HepG2 (cell line): ENCODE measurements at regions not wholly inside any gene's neighbourhood (a gene's known extent, or its start where the extent isn't known, plus 50 kb on each side); places are given as distances from the start of the nearest gene placed in this dataset.
A peak's percentile ranks its signal among the peaks of the same experiment; 100 is the strongest.

Experiments
- ARNT ChIP-seq: fragments of 450-650 bp; IDR thresholded peaks from 2 replicates; pipeline ENCODE4 v1.6.1; 2017
- ATF6 ChIP-seq: sonication (generic); formaldehyde crosslinking; conservative IDR thresholded peaks from 2 replicates; pipeline ENCODE4 v1.4.0; 2020; ENCODE audit warnings: missing genetic modification reagents
- CENPT ChIP-seq: sonication (generic); formaldehyde crosslinking; IDR thresholded peaks from 2 replicates; pipeline ENCODE4 v1.8.0; 2022; ENCODE audit warnings: low read depth, mild to moderate bottlenecking, moderate library complexity, missing genetic modification reagents
- ELF1 ChIP-seq: sonication (generic); formaldehyde crosslinking; IDR thresholded peaks from 2 replicates; pipeline ENCODE4 v1.4.0; 2020; ENCODE audit warnings: missing genetic modification reagents
- ETV5 ChIP-seq: IDR thresholded peaks from 2 replicates; pipeline ENCODE4 v1.6.1; 2018; ENCODE audit warnings: missing biosample characterization, missing genetic modification reagents, inconsistent platforms, borderline replicate concordance
- FOXA1 ChIP-seq, 2 experiments: fragments of 450-650 bp in 1 of 2; sonication (generic) in 1 of 2; formaldehyde crosslinking in 1 of 2; IDR thresholded peaks; 2 replicates each; pipeline versions ENCODE4 v1.4.0 to v1.6.1; 2016 to 2020; ENCODE audit warnings: missing genetic modification reagents in 1 of 2
- RAD21 ChIP-seq: fragments of 450-650 bp; formaldehyde crosslinking; IDR thresholded peaks from 2 replicates; pipeline ENCODE4 v1.5.0; 2020; ENCODE audit warnings: mild to moderate bottlenecking
- RARA ChIP-seq: IDR thresholded peaks from 2 replicates; pipeline ENCODE4 v1.6.1; 2016; ENCODE audit warnings: missing genetic modification reagents, missing compliant biosample characterization
- RXRA ChIP-seq: sonication (generic); formaldehyde crosslinking; IDR thresholded peaks from 2 replicates; pipeline ENCODE4 v1.5.1; 2020; ENCODE audit warnings: missing genetic modification reagents
- SOX5 ChIP-seq: IDR thresholded peaks from 2 replicates; pipeline ENCODE4 v1.6.1; 2016; ENCODE audit warnings: borderline replicate concordance
- SOX6 ChIP-seq, 2 experiments: fragments of 450-650 bp in 1 of 2; sonication (generic) in 1 of 2; formaldehyde crosslinking in 1 of 2; IDR thresholded peaks; 2 replicates each; pipeline versions ENCODE4 v1.4.0 to v1.6.1; 2017 to 2020; ENCODE audit warnings: antibody characterized with exemption in 1 of 2, mild to moderate bottlenecking in 1 of 2, missing genetic modification reagents in 1 of 2
- ZMYM3 ChIP-seq: sonication (generic); formaldehyde crosslinking; IDR thresholded peaks from 2 replicates; pipeline ENCODE4 v1.5.1; 2020; ENCODE audit warnings: mild to moderate bottlenecking, missing genetic modification reagents
- ZNF383 ChIP-seq: sonication (generic); formaldehyde crosslinking; IDR thresholded peaks from 2 replicates; pipeline ENCODE4 v1.4.0; 2020; ENCODE audit warnings: missing genetic modification reagents, mild to moderate bottlenecking, borderline replicate concordance
- ZNF446 ChIP-seq: sonication (generic); formaldehyde crosslinking; IDR thresholded peaks from 2 replicates; pipeline ENCODE4 v1.5.0; 2020; ENCODE audit warnings: mild to moderate bottlenecking, missing genetic modification reagents
- ZNF556 ChIP-seq: sonication (generic); formaldehyde crosslinking; IDR thresholded peaks from 2 replicates; pipeline ENCODE4 v1.4.0; 2020; ENCODE audit warnings: mild to moderate bottlenecking, missing genetic modification reagents, borderline replicate concordance
- ZNF597 ChIP-seq: sonication (generic); formaldehyde crosslinking; IDR thresholded peaks from 2 replicates; pipeline ENCODE4 v1.5.0; 2020; ENCODE audit warnings: missing genetic modification reagents
- ZNF691 ChIP-seq: sonication (generic); formaldehyde crosslinking; IDR thresholded peaks from 2 replicates; pipeline ENCODE4 v1.4.0; 2020; ENCODE audit warnings: missing genetic modification reagents, low read depth, mild to moderate bottlenecking, borderline replicate concordance
- TF ChIP-seq, protein P1 (sequence below): sonication (generic); formaldehyde crosslinking; IDR thresholded peaks from 2 replicates; pipeline ENCODE4 v1.5.0; 2020; ENCODE audit warnings: missing genetic modification reagents
- TF ChIP-seq, protein P2 (sequence below): sonication (generic); formaldehyde crosslinking; IDR thresholded peaks from 2 replicates; pipeline ENCODE4 v1.4.0; 2020; ENCODE audit warnings: missing genetic modification reagents
- TF ChIP-seq, protein P3 (sequence below): sonication (generic); formaldehyde crosslinking; IDR thresholded peaks from 2 replicates; pipeline ENCODE4 v1.4.0; 2020; ENCODE audit warnings: missing genetic modification reagents

GRCh38 chr14:61608245-61609165, 86.8 kb upstream of the HIF1A start (continued):
- TF ChIP-seq ZNF446 (CRISPR knock-in tag), result no peak
- TF ChIP-seq ZNF556, result no peak
- no peak for TF ChIP-seq ATF6 (CRISPR knock-in tag)
- TF ChIP-seq, protein P1, sequence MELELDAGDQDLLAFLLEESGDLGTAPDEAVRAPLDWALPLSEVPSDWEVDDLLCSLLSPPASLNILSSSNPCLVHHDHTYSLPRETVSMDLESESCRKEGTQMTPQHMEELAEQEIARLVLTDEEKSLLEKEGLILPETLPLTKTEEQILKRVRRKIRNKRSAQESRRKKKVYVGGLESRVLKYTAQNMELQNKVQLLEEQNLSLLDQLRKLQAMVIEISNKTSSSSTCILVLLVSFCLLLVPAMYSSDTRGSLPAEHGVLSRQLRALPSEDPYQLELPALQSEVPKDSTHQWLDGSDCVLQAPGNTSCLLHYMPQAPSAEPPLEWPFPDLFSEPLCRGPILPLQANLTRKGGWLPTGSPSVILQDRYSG, result no peak
- TF ChIP-seq, protein P2, sequence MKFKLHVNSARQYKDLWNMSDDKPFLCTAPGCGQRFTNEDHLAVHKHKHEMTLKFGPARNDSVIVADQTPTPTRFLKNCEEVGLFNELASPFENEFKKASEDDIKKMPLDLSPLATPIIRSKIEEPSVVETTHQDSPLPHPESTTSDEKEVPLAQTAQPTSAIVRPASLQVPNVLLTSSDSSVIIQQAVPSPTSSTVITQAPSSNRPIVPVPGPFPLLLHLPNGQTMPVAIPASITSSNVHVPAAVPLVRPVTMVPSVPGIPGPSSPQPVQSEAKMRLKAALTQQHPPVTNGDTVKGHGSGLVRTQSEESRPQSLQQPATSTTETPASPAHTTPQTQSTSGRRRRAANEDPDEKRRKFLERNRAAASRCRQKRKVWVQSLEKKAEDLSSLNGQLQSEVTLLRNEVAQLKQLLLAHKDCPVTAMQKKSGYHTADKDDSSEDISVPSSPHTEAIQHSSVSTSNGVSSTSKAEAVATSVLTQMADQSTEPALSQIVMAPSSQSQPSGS (CRISPR knock-in tag), result no peak
- no peak for TF ChIP-seq ARNT
- no peak for TF ChIP-seq ELF1 (CRISPR knock-in tag)
- TF ChIP-seq, protein P3, sequence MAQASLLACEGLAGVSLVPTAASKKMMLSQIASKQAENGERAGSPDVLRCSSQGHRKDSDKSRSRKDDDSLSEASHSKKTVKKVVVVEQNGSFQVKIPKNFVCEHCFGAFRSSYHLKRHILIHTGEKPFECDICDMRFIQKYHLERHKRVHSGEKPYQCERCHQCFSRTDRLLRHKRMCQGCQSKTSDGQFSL (CRISPR knock-in tag), result no peak
- TF ChIP-seq ZNF597, result no peak
- no peak for TF ChIP-seq ZMYM3 (CRISPR knock-in tag)
- no peak for TF ChIP-seq SOX6 (IDR thresholded peaks at IDR 0.05)
- TF ChIP-seq SOX6 (CRISPR knock-in tag; IDR thresholded peaks at IDR 0.05), result peak; percentile 59
- TF ChIP-seq RAD21, result no peak
- TF ChIP-seq SOX5 (CRISPR knock-in tag), result peak; percentile 69; the same call in 1 of the 2 replicates
- peak; percentile 88 for TF ChIP-seq RARA (CRISPR knock-in tag)
- TF ChIP-seq CENPT (CRISPR knock-in tag), result no peak
- TF ChIP-seq ZNF691 (CRISPR knock-in tag), result 0 out of 2 replicates have a peak, but pooled peaks have one; percentile 27
- no peak for TF ChIP-seq ZNF383 (CRISPR knock-in tag)
- TF ChIP-seq ETV5 (CRISPR knock-in tag), result peak; percentile 44; the same call in 1 of the 2 replicates
- TF ChIP-seq RXRA, result no peak; the same call in 1 of the 2 replicates
- TF ChIP-seq FOXA1 (IDR thresholded peaks at IDR 0.05), result no peak
- TF ChIP-seq FOXA1 (CRISPR knock-in tag; IDR thresholded peaks at IDR 0.05), result peak; percentile 54
